B cell (primary cell): ENCODE measurements at regions not wholly inside any gene's neighbourhood (a gene's known extent, or its start where the extent isn't known, plus 50 kb on each side); places are given as distances from the start of the nearest gene placed in this dataset.

Source experiments
- CTCF ChIP-seq: fragments of 200-600 bp; IDR thresholded peaks from one replicate; pipeline ENCODE4 v1.8.0; 2022; ENCODE audit warnings: antibody characterized with exemption, mild to moderate bottlenecking
- EZH2 ChIP-seq: IDR thresholded peaks from 2 replicates; pipeline ENCODE4 v1.6.1; 2012; ENCODE audit warnings: borderline replicate concordance, low read depth, mild to moderate bottlenecking, moderate library complexity, low read length; ENCODE audit not compliant: insufficient read depth, poor library complexity, severe bottlenecking

GRCh38 chr2:182616471-182617393, 99.3 kb upstream of the DNAJC10 start:
- TF ChIP-seq CTCF (no peak), EZH2 (no peak)
